DMS79 (cell line): ENCODE measurements at regions not wholly inside any gene's neighbourhood (a gene's known extent, or its start where the extent isn't known, plus 50 kb on each side); places are given as distances from the start of the nearest gene placed in this dataset.

Source experiments
- DNase-seq: peaks from one replicate; lab custom pipeline; 2025; lab: John Stamatoyannopoulos, UW

DNA sequence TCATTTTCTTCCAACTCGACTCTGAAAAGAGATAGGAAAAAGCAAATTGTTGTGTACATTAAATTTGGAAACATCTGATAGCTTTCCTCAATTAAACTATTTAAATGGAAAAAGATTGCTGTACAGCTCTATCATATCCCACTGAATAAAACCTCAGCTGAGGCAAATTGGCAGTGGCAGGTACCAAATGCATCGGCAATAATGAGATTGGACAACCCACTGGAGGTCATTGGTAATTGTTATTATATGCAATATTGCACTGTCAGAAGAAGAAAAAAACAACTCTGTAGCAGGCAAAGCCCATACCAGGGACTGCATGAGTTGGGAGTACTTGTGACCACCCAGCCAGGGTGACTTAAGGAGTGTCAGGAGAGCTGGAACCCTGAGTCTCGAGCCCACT, 291.6 kb upstream of the SKOR2 start:
- no peak for DNase-seq

DNA sequence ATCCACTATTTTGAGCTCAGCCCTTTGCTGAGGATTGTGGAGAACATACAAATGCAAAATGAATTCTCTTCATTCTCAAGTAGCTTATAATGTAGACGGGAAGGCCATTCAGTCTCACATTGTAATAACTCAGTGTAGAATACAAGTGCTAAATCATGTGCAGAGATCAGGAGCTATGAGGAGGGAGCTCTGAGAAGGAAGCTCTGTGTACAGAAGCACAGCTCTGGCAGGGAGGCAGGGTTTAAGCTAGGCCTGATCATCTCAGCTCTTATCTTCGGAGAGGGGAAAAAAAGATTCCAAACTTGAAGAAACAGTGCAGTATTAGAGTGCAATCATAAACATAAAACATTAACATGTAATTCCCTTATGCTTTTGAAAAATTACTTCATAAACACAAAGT, 291.1 kb upstream of the SKOR2 start:
- DNase-seq: no peak

DNA sequence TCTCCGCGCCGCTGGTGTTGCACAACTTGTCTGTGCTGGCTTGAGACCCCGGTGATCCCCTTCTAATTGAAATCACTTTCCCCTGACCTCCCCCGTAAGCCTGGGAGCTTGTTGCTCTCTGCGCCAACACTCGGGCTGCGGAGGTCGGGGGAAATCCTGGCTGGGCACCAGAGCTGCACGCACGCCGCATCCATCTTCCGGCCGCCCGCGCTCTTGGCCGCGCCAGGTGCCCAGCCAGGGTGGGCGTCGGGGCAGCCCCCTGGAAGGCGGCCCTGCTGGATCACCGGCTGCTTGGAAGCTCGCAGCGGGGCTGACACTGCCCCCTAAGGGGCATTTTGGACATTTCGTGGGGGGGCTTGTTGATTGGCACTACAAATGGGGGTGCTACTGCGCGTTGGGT, 280.3 kb upstream of the SKOR2 start:
- no peak for DNase-seq

DNA sequence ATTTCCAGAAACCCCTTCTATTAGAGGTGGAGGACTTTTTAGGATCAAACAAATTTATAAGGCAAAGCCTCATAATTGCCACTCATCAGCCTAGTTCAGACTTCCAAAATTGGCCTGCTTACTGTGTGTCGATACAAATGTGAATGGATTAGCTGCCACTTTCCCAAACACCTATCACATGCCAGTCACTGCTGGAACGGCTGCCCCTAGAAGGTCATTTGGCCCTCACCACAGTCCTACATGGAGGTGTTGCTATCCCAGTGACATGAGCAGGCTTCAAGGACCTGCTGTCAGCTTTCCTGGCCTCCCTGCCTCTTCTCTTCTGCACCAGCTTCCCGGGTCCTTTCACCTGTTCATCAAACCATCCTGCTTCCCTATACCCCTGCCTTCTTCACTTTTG, 279.2 kb upstream of the SKOR2 start:
- DNase-seq: no peak

DNA sequence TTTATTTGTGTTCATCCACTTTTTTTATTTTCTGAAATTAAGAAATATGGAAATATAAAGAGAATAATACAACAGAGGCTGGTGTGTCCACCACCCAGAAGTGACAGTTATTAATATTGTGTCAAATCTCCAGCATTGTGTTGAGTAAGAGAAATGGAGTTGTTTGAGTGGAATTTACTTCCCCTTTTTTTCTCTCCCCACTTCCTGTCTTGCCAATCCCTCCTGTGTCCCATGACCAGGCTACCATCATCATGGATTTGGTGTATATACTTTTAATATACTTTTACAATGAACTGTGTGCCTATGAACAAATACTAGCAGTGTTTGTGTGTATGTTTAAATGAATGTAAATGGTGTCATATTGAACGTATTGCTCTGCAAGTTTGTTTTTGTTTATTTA, 276.9 kb upstream of the SKOR2 start:
- DNase-seq: no peak

DNA sequence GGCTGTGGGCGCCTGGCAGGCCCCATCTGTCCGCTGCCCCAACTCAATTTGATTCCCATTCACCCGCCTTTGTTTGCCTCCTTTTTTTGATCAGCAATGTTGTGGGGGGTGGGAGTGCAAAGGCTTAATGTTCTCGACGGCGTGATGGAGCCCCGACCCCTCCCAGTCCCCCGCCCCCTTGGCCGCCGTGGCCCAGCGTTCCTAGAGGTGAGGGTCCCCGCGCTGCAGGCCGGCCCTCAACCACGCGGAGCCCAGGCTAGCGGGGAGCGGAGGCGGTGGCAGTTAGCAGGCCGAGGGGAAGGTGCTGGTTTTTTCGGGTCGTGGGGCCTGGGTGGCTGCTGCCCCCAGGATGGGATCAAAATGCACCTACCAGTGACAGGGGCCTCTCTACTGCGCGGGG, 274.7 kb upstream of the SKOR2 start:
- DNase-seq: no peak

DNA sequence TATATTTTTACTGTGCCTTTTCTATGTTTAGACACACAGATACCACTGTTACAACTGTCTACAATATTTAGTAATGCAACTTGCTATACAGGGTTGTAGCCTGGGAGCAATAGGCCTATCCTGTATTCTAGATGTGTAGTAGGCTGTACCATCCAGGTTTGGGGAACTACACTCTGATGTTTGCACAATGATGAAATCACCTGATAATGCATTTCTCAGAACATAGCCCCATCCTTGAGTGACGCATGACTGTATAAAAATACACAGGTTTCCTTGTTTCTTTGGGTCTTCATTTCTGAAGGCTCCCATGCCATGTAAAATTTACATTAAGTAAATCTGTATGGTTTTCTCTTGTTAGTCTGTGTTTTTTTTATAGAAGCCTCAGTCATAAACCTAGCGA, 270.9 kb upstream of the SKOR2 start:
- no peak for DNase-seq

DNA sequence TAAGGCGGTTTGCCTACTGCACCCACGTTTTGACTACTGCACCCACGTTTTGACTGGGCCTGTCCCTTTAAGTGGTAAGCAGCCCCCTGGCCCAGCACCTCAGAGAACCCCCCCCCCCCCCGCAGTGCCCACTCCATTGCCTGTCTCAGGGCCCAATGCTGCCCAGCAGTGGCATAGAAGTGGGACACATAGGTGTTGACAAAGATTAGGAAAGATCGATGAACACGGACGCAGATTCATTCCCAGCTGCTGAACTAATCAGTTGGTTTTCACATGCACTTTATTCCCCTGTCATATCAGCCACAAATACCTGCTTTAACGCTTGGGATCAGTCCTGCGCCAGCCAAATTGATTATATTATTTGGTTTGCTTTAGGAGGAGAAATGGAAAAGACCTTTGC, 268.8 kb upstream of the SKOR2 start:
- no peak for DNase-seq

DNA sequence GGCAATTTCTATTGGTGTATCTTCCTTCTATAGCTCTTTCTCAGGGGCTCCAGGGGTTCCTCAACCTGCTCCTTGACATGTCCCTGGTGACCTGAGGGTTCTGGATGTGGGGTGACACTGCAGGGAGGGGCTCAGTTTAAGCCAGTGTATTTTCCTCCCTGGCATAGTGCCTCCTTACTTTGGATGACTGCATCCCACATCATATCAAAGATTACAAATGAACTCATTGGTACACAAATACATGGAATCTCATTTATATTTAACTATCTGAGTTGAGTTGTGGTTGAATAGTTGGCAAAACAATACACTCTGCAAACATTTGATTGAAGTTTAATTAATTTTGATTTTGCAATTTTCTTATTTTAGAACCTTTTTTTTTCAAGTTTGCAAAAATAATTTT, 268.2 kb upstream of the SKOR2 start:
- DNase-seq: no peak

DNA sequence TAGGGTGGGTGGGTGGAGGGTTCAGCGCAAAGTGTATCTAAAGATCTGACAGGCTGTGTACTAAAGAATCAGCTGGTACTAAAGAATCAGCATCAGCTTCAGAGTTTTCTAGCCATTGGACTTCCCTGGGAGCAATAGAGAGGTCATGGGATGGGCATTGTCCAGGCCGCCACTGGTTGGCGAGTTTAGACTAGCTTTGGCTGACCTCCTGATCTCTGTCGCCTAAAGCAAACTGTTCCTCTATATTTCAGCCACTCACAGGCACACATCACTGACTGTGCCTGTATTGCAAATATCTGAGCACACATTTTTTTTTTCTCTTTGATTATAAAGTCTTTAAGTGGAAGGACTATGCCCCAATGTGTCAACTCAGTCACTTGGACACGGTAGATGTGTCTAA, 267.8 kb upstream of the SKOR2 start:
- no peak for DNase-seq

DNA sequence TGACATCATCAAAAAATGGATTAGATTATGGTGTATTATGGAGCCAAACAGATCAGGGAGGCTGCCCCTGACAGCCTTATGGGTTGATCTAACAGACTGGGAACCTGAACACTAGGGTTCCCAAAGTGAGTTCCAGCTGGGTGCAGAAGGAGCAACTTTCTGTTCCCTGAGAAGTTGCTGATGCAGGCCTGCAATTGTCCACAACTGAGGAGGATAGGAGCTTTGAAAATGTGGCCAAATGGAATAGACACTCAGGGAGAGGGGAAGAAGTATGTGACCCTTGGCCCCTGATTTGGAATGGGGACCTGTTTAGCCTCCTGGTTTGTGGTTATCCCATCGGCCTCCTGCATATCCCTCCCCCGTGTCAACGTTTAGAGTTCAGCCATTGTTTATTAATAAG, 262.2 kb upstream of the SKOR2 start:
- no peak for DNase-seq

DNA sequence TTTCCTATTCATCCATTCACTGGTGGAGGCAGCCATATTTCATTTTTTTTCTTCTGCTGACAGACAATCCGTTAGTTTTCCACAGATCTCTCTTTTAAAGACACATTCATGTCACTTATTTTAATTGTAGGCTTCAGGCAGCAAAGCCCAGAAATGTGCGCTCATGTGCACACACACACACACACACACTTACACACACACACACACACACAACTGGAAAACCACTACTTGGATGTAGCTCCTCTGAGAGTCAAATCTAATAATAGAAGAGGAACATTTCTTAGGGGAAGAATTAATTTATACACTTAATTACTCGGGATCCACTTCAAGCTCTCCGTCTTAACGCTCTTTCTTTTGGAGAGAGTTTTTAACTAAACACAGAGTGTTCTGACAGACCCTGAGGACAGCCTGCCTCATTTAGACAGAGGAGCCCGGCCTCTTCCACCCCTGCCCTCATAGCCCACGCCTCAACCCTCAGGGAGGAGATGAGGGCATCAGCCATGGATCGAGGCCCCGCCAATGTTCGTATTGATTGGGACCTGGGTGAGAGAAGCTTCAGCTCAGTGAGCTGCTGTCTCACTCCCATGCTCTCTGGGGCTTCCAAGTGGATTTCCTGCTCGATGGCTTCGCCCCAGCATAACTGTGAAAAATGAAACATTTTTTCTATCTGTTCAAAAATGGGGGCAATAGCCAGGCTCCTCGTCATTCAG, 261.4 kb upstream of the SKOR2 start:
- DNase-seq: no peak

DNA sequence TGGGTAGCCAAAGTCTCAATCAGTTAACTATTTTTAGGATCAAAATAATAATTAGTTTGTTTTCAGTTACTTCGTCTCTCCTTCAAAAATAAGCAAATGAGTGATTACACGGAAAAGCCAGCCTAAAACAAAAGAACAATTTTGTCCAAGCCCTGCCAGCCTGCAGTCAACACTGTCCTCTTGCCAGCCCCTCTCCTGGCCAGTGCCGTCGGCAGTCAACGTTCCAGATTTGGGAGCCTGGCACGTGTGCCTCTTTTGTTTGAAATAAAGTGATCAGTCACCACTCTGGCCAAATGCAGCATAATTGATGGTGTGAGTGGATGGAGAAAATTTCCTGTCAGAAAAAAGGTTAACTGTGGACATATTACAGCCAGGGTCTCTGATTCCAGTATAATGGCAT, 260.6 kb upstream of the SKOR2 start:
- no peak for DNase-seq

DNA sequence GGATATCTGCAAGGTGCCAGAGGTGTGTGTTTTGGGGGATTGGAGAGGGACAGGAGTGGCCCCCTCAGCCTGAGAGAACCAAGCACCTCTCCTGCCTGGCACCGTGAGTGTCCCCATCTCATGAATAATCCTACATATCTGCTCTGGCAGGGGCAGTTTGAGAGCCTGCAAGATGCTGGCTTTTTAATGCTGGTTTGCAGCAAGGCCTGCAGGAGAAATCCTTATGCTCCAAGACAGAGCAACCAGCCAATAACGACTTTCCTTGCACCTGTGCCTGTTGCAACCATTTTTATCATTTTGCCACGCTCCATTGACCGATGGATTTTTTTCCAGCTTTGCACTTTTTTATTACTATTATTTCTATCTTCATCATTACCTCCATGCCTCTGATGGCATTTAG, 259.4 kb upstream of the SKOR2 start:
- DNase-seq: no peak

DNA sequence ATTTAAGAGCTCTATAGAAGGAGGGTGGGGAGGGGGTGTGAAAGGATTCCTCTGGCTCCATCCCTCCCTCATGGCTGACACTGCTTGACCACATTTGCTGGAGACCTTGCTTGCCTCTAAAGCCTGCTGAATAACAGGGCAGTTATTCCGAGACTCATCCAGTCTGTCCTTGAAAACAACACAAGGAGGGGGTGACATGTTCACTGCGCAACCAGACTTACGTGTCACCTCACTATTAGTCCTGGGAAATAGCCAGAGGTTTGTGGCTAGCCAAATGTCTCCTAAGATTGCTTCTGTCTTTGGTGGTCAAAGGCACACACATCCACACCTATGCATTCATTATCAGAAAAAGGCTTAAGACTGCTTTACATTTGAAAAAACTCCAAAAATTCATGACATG, 256.2 kb upstream of the SKOR2 start:
- no peak for DNase-seq

DNA sequence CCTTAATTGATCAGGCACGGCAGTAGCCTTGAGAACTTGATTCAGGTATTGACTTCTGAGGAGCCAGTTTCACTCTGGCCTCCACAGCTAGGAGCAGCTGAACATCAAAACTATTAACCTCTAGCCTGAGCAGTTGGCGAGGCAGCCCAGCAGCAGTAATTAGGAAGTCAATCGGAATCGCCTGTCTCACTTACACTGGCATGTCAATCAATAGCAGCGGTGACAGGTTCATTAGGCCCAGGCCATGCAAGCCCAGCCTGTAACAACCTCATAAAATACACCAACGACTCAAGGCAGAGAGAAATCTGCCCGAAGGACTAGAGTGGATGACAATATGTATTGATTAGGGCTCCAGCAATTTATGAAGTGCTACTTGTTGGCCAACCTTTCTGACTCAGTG, 255.4 kb upstream of the SKOR2 start:
- DNase-seq: no peak

DNA sequence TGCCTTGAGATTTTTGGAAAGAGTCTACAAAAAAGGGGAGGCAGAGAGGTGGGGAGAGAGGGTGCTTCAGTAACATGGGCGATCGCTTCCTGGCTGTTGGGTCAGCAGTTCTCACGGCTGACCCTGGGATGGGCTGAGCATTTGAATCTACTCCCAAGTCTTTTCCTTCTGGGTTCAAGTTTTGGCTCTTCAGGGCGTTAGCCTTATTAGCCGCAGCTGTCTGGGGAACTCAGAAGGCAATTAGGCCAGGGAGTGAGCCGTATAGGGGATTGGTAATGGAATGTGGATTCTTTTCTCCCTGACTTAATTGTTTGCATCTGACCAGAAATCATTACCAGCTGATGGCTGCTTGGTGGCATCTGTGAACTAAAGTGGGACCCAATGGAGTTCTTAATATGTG, 250.5 kb upstream of the SKOR2 start:
- DNase-seq: no peak

DNA sequence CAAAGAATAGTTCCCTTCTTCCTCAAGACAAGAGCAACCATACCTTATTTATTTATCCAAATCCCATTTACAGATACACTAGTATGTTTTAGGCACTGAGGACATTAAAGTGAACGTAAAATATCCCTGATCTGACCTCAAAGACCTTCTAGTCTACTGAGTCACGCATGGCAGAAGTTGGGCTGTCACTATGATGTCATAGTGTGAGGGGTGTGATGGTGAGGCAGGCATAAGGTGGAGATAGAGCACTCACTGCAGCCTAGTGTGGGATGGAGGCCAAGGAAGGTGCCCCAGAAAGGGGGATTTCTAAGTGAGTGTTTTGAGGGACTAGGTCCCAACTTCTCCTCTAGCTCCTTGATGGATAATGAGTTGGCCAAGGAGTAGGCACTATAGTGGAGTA, 249.5 kb upstream of the SKOR2 start:
- no peak for DNase-seq

DNA sequence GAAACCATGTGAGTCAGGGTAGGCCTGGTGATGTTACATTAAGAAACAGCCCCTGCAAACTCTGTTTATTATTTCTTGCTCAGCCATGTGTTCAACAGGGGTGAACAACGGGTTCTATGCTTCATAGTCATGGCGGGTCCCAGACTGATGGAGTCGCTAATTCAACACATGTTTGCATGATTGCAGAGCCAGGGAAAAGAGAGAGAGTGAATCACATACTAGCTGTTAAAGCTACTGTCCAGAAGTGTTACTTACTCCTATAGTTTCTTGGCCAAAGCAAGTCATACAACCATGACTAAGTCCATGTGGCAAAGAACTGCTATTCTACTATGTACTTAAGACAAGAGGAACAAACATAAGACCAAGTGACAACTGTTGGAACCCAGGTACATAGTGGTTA, 241.2 kb upstream of the SKOR2 start:
- DNase-seq: no peak

DNA sequence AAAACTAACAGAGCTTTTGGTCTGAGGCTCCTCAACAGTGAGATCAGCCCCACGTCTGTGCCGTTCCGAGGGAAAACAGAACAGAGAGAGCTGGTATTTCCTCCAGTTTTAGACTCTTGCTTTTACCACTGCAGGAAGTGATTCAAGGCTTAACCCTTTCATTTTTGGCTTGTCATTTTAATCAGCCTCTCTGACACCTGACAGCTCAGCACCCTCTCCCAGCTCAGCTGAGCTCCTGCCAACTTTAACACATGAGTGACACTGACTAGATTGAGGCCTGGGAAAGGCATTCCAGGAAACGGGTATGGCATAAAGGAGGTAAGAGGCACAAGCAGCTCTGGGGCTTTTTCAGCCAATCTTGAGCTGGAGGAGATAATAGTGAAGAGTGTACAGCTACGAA, 239.4 kb upstream of the SKOR2 start:
- DNase-seq: no peak

DNA sequence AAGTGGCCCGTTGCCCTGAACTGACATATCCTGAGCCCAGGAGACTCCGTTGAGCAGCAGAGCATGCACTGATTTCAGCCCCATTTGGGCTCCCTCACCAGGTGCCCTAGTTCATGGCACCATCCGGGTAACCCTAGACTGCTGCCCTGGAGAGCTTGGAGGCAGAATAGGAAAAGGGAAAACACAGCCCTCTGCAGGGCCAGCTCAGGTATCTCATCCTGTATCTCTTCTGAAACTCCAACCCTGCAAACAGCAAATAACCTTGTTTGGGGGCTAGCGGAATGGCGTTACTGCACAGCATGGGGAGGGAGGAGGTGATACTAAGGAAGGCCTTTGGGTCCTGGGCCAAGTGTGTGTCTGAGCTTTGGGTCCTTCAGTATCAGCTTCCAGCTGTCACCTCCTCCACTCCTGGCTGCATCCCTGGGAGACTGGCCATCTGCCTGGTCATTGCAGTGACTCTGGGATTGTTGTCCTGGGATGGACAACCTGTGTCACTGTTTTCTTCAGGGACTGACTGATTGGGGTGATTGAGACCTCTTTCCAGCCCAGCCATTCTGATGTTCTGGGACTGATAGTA, 233.8 kb upstream of the SKOR2 start:
- DNase-seq: no peak

DNA sequence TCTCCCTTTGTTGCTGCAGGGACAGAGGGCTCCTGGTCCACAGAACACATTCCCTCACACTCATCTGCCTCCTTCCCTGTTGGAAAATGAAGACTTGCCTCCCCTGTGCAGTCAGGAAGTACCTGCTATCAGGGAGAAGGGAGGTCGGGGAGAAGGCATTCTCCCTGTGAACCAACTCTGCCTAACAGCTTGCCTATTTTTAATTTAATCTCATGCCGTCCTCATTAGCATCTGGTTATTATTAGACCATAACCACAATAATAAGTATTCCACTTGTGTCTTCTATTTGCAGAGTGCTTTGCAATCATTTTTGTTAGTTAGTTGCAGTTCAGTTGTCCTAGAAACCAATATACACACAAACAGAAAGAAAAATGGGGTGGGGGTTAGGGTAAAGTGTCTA, 232.6 kb upstream of the SKOR2 start:
- no peak for DNase-seq

DNA sequence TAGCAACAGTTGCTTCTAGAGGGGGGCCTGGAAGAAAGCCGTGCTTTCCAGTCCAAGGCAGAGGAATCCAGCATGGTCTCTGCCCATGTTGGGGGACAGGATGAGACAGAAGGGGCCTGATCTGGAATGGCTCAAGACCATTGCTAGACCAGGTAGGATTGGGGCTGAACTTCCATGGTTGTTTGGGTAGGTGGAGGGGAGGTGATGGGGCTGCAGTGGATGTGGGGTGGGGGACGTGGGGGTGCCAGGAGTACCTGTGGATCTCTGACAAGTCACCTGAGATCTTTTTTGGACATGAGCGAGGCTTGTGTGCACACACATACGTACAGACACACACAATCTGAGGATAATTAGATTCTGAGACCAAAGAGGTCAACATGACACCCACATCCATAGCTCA, 228.7 kb upstream of the SKOR2 start:
- DNase-seq: no peak

DNA sequence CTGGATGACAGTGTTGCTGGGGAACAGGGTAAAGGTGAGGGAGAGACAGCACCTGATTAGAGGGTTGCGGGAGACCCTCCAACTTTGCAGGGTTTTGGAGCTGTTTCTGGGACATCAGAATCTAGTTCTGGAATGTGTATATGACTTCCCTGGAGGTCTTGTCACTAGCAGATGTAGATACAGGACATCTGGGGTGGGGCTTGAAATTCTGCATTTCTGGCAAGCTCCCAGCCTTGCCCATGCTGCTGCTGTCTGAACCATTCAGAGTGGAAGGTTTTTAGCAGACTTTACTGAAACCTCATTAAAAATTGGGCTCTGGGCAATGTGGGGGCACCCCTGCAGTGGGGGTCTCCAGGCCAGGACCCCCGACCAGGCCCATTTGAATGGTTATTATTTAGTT, 220.3 kb upstream of the SKOR2 start:
- DNase-seq: no peak

DNA sequence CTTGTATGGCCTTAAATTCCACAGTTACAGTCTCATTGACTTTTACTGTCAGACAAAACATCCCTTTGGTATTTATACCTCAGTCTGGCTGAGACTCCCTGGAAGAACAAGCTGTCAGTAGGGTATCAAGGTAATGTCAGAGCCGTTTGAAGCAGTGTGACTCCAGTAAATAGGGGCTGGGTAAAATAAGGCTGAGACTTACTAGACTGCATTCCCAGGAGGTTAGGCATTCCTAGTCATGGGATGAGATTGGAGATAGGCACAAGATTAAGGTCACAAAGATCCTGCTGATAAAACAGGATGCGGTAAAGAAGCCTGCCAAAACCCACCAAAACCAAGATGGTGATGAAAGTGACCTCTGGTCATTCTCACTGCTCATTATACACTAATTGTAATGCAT, 219.5 kb upstream of the SKOR2 start:
- no peak for DNase-seq
